HG03565 (cell line): ENCODE measurements at regions not wholly inside any gene's neighbourhood (a gene's known extent, or its start where the extent isn't known, plus 50 kb on each side); places are given as distances from the start of the nearest gene placed in this dataset.
"Not testable (repeated sequence)": the region's sequence is repeated elsewhere in the genome, so short reads cannot be mapped to it uniquely, and the experiment has no call there.

Source experiments
- ATAC-seq: cut with Tn5 transposase; IDR thresholded peaks from one replicate; pipeline ENCODE4 v1.9.1; 2021; ENCODE audit warnings: mild to moderate bottlenecking, moderate library complexity; ENCODE audit not compliant: unreplicated experiment

DNA sequence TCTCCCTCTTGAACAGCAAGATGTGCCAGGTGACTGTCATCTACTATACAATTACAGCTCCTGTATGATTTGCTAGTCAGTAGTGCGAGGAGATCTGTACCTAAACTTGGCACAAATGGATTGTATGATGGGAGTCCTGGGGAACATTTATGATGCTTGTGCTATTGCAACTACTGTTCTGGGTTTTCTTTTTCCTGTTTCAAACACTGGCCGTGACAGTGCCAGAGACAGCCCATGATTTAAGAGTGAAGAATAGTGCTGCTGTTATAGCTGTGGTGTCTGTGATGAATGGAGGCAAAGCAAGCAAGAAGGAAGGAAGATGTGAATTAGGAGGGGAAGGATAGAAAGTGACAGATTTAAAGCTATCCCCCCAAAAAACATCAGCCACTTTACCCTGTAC lies 1868.9 kb downstream of the PCDH7 start:
- no peak for ATAC-seq

GRCh38 chr4:32589853-32590252 lies 1869.7 kb downstream of the PCDH7 start:
- no peak for ATAC-seq

DNA sequence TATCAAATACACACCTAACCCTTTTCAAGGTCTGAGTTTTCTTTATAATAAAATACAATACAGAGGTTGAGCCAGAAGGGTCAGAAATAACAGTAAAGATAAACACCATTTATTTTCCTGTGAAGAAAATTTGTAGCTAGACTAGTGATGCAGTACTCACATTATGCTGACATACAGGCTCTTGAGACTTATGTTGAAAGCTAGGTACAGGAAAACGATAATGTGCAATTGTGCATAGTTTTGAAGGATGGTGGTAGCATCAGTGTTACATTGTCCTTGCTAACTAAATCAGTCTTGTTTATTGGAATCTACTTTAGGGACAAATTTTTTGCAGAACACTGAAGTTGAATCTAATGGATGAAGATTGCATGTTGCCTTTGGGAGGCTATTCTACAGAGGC lies 1877.2 kb downstream of the PCDH7 start:
- ATAC-seq: no peak

- no peak for ATAC-seq
These were observed 1881.7 kb downstream of the PCDH7 start for GRCh38 chr4:32601848-32602247.

GRCh38 chr4:32607978-32608377 lies 1887.8 kb downstream of the PCDH7 start:
- no peak for ATAC-seq

DNA sequence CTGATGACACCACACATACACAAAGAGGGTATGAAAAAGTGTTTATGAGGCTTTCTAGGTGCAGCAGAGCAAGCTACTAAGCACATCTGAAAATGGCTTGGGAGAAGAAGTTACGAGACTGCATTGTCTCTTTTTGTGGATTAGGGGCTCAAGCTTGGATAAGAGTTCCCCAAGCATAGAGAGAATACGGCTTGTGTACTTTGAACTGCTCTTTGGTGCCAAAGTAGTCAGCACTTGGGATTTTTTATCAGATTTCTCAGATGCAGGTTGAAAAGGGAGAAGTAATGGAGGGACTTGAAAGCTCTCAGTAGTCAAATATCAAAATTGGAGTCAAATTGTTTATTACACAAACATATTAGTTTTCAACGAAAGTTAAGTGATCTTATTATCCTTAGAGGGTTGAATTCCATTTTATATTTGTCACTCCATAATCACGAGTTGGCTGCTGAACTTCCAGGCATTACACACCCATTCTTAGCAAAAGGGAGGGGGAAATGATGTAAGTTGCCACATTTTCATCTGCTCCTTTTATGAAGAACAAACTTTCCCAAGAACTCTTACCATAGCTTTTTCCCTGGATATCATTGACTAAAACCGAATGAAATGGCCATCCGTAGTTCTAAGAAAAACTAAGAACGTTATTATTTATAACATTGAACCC lies 1904.9 kb downstream of the PCDH7 start:
- no peak for ATAC-seq

- ATAC-seq: no peak
These were observed 1905.6 kb downstream of the PCDH7 start for GRCh38 chr4:32625687-32626337.

- ATAC-seq: no peak
These were observed 1911.7 kb downstream of the PCDH7 start for GRCh38 chr4:32631831-32632230.

DNA sequence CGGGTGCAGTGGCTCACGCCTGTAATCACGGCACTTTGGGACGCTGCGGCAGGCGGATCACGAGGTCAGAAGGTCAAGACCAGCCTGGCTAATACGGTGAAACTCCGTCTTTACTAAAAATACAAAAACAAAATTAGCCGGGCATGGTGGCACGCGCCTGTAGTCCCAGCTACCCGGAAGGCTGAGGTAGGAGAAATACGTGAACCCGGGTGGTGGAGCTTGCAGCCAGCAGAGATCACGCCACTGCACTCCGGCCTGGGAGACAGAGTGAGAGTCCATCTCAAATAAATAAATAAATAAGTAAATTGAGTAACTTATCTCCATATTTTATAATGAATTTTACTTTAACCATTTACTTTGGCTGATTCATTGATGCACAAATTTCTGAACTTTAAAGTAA lies 1913.3 kb downstream of the PCDH7 start:
- ATAC-seq: no peak

GRCh38 chr4:32645653-32646052 lies 1925.5 kb downstream of the PCDH7 start:
- no peak for ATAC-seq

GRCh38 chr4:32658019-32658418 lies 1937.8 kb downstream of the PCDH7 start:
- ATAC-seq: no peak

GRCh38 chr4:32661229-32661628 lies 1941.1 kb downstream of the PCDH7 start:
- no peak for ATAC-seq

GRCh38 chr4:32662803-32663202 lies 1942.6 kb downstream of the PCDH7 start:
- ATAC-seq: no peak

DNA sequence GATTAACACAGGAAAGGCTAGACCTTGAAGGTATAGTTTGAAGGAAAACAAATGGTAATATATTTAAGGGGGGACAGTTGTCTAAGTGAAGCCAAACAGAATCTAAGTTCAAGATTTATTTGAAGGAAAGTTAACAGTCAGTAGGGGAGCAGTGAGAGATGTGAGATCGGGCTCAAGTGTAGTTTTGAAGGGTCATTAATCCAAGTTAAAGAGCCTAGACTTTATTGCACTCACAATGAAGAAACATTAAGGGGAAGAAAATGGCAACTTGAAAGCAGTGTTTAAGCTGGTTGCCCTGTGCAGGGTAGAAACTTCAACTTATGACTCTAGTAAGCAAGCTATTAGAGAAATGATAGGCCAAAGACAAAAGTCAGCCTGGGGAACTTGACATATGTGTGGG lies 1952.2 kb downstream of the PCDH7 start:
- no peak for ATAC-seq

- no peak for ATAC-seq
These were observed 1960.8 kb downstream of the PCDH7 start for GRCh38 chr4:32680946-32681345.

DNA sequence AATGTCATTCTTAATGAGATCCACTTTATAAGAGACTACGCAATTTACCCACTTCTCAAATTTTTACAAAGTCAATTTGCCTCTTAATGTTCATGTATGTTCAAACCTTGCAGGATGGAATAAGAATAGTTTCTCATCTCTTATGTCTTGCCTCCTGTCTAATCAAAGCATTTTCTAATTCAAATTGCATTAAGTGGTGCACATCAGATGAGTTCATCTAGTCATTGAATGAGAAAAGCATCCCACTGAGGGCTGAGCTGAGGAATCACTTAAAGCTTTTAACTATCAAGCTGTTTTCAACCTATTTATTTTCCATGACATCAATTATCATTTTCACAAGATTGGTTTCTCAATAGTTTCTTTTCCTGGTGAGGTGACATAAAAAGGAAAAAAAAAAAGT lies 1964.0 kb downstream of the PCDH7 start:
- no peak for ATAC-seq

DNA sequence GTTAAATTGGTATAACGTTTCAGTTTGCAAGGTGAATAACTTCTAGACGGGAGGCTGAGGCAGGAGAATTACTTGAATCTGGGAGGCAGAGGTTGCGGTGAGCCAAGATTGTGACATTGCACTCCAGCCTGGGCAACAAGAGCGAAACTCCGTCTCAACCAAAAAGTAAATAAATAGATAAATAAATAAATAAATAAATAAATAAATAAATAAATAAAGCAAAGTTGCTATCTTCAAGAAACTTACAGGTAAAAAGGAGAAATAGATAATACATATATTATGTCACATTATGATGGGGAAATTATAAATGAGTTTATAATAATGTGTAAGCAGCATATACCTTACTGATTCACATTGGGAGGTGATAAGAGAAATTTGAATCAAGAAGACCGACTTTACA lies 1966.0 kb downstream of the PCDH7 start:
- ATAC-seq: no peak

- no peak for ATAC-seq
These were observed 1969.3 kb downstream of the PCDH7 start for GRCh38 chr4:32689518-32689917.

- ATAC-seq: no peak
These were observed 1977.2 kb downstream of the PCDH7 start for GRCh38 chr4:32697281-32697814.

DNA sequence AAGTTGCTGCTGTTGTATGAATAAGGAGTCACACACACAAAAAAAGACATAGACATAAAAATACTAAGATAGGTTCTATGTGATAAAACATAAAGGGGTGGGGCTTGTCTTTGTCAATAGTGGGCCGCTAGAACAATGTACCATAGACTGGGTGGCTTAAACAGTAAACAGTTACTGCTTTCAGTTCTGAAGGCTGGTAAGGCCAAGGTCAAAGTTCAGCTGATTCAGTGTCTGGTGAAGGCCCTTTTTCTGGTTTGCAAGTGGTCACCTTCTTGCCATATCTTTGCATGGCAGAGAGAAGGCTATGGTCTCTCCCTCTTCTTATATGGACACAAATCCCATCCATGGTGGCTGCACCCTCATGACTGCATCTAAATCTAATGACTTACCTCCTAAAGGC lies 1980.7 kb downstream of the PCDH7 start:
- no peak for ATAC-seq

GRCh38 chr4:32706893-32707292 lies 1986.7 kb downstream of the PCDH7 start:
- no peak for ATAC-seq

DNA sequence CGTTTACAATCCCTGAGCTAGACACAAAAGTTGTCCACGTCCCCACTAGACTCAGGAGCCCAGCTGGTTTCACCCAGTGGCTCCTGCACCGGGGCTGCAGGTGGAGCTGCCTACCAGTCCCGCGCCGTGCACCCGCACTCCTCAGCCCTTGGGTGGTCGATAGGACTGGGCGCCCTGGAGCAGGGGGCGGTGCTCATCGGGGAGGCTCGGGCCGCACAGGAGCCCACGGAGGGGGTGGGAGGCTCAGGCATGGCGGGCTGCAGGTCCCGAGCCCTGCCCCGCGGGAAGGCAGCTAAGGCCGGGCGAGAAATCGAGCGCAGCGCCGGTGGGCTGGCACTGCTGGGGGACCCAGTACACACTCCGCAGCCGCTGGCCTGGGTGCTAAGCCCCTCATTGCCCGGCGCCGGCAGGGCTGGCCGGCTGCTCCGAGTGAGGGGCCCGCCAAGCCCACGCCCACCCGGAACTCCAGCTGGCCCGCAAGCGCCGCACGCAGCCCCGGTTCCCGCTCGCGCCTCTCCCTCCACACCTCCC lies 1996.0 kb downstream of the PCDH7 start:
- not testable (repeated sequence) for ATAC-seq
